ENCODE measurements at regions not wholly inside any gene's neighbourhood (a gene's known extent, or its start where the extent isn't known, plus 50 kb on each side); places are given as distances from the start of the nearest gene placed in this dataset.

DNA sequence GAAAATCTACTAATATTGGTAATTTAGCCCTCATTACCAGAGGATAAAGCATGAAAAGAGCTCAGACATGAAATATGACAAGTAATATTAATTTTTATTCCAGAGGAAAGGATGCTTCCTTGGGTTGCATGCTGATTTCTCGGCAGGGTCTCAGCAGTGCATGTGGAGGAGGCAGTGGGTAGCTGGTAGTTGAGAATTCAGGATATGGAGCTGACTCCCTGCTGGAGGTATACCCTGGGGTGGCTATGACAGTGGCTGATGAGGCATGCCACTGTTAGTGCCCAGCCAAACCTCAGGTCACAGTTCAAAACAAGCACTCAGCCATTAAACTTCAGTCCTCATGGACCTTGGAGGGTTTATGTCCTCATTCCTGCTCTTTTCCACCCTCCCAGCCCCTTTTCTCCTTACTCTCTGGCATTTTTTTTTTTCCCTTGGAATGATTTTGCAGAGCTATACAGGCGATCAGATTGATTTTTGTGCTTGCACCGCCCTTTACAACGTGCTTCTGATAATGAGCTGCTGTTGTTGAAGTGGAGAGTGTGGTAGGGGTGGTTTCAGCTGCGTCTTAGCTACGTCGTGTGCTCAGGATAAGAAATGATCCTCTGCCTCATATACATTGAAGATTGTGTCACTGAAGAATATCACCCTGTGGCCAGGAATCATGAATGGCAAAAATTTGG is 761.9 kb upstream of the MMS22L start:
- TF ChIP-seq YY1 (IDR thresholded peaks at IDR 0.05; ENCODE audit: insufficient read depth, insufficient read length) (no peak), ZNF274 (IDR thresholded peaks at IDR 0.05; ENCODE audit: low read depth, low read length) (no peak), SUZ12 (IDR thresholded peaks at IDR 0.05; ENCODE audit: extremely low read depth, insufficient read depth, insufficient read length) (no peak)
